WTC11 (cell line): ENCODE measurements at regions not wholly inside any gene's neighbourhood (a gene's known extent, or its start where the extent isn't known, plus 50 kb on each side); places are given as distances from the start of the nearest gene placed in this dataset.

Experiments
- ATAC-seq: fragments of 200-7000 bp; cut with Tn5 transposase; 2 replicates; pipeline ENCODE4 v1.10.0; 2021; ENCODE audit warnings: mild to moderate bottlenecking, moderate library complexity
- CTCF ChIA-PET: fragments of 300-600 bp; sonication (Branson Sonifier 250); formaldehyde crosslinking; loops from one replicate; lab custom pipeline; 2021; ENCODE audit warnings: antibody characterized with exemption; lab: Charles Lee
- POLR2A ChIA-PET: fragments of 350-600 bp; sonication (Branson Sonifier 250); formaldehyde crosslinking; loops from one replicate; lab custom pipeline; 2021; ENCODE audit warnings: antibody characterized with exemption; lab: Charles Lee
- DNase-seq: peaks from one replicate; pipeline ENCODE4 v3.0.0; 2021; ENCODE audit warnings: low spot score
- H3K27ac Mint-ChIP-seq: 2 replicates; pipeline ENCODE4 v1.8.0; 2021; ENCODE audit warnings: mixed read lengths
- H3K27me3 Mint-ChIP-seq: 2 replicates; pipeline ENCODE4 v1.8.0; 2021; ENCODE audit warnings: low read depth, mild to moderate bottlenecking, moderate library complexity, mixed read lengths
- H3K36me3 Mint-ChIP-seq: 2 replicates; pipeline ENCODE4 v1.8.0; 2021; ENCODE audit warnings: mixed read lengths
- H3K4me1 Mint-ChIP-seq: 2 replicates; pipeline ENCODE4 v1.8.0; 2022; ENCODE audit warnings: mixed read lengths
- H3K4me3 Mint-ChIP-seq: 2 replicates; pipeline ENCODE4 v1.8.0; 2021; ENCODE audit warnings: mild to moderate bottlenecking, moderate library complexity, mixed read lengths
- H3K9me3 Mint-ChIP-seq: 2 replicates; pipeline ENCODE4 v1.8.0; 2021; ENCODE audit warnings: mixed read lengths
- CREB1 ChIP-seq: sonication (generic); formaldehyde crosslinking; IDR thresholded peaks from 2 replicates; pipeline ENCODE4 v1.8.0; 2023; ENCODE audit warnings: mild to moderate bottlenecking, missing genetic modification reagents
- EMX1 ChIP-seq: fragments of 250-450 bp; sonication (Bioruptor Pico); IDR thresholded peaks from 2 replicates; pipeline ENCODE4 v1.8.0; 2021; ENCODE audit warnings: mild to moderate bottlenecking
- MXD4 ChIP-seq: fragments of 250-450 bp; sonication (Bioruptor Pico); IDR thresholded peaks from 2 replicates; pipeline ENCODE4 v1.8.0; 2021; ENCODE audit warnings: mild to moderate bottlenecking, moderate library complexity, borderline replicate concordance
- SP1 ChIP-seq: sonication (generic); formaldehyde crosslinking; conservative IDR thresholded peaks from 2 replicates; pipeline ENCODE4 v1.8.1; 2022; ENCODE audit warnings: missing genetic modification reagents
- ZNF423 ChIP-seq: fragments of 250-450 bp; sonication (Bioruptor Pico); IDR thresholded peaks from 2 replicates; pipeline ENCODE4 v2.1.2; 2022; ENCODE audit warnings: mild to moderate bottlenecking, moderate library complexity
- TF ChIP-seq, protein P1 (sequence below): sonication (generic); formaldehyde crosslinking; IDR thresholded peaks from 2 replicates; pipeline ENCODE4 v1.8.0; 2022; ENCODE audit warnings: mild to moderate bottlenecking, missing genetic modification reagents
- TF ChIP-seq, protein P2 (sequence below): fragments of 250-450 bp; sonication (Bioruptor Pico); IDR thresholded peaks from 2 replicates; pipeline ENCODE4 v1.9.0; 2021; ENCODE audit warnings: mild to moderate bottlenecking
- TF ChIP-seq, protein P3 (sequence below): sonication (generic); formaldehyde crosslinking; IDR thresholded peaks from 2 replicates; pipeline ENCODE4 v1.8.0; 2022; ENCODE audit warnings: missing genetic modification reagents
- TF ChIP-seq, protein P4 (sequence below): sonication (generic); formaldehyde crosslinking; IDR thresholded peaks from 2 replicates; pipeline ENCODE4 v1.8.1; 2022; ENCODE audit warnings: low read depth, mild to moderate bottlenecking, moderate library complexity, missing genetic modification reagents, borderline replicate concordance
- TF ChIP-seq, protein P5 (sequence below): sonication (generic); formaldehyde crosslinking; IDR thresholded peaks from 2 replicates; pipeline ENCODE4 v1.8.0; 2023; ENCODE audit warnings: missing genetic modification reagents, mild to moderate bottlenecking, borderline replicate concordance

DNA sequence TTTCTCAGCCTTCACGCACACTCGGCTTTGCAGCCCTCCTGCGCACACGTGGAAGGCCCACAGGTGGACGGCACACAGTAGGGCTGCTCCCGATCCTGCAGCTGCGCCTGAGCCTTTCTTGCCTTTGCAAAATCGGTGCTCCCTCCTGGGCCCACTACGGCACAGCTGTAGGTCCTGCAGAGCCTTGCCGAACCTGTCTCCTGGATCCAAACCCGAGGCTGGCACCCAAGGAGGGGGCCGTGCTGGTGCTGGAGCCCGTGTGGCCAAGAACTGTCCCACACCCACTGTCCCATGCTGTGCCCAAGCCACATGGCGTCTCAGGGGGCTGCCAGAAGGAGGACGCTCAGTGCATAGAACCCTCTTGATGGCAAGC, 227.4 kb downstream of the TTLL2 start:
- Mint-ChIP-seq H3K9me3 (peaks cover 21% of the 10 kb centered on the region), H3K27me3 (no peaks in the 10 kb centered on the region), H3K27ac (no peak overlapping the region), H3K4me1 (peaks cover 6% of the 10 kb centered on the region), H3K36me3 (peaks cover 8% of the 10 kb centered on the region), H3K4me3 (no peak overlapping the region)
- DNase-seq (no peak), ATAC-seq (no peak)
- ChIA-PET POLR2A (no interaction called here), CTCF (no interaction called here)
- TF ChIP-seq MXD4 (no peak), EMX1 (CRISPR knock-in tag) (no peak), ZNF423 (no peak), CREB1 (no peak), SP1 (CRISPR knock-in tag) (no peak)
- TF ChIP-seq, protein P1, sequence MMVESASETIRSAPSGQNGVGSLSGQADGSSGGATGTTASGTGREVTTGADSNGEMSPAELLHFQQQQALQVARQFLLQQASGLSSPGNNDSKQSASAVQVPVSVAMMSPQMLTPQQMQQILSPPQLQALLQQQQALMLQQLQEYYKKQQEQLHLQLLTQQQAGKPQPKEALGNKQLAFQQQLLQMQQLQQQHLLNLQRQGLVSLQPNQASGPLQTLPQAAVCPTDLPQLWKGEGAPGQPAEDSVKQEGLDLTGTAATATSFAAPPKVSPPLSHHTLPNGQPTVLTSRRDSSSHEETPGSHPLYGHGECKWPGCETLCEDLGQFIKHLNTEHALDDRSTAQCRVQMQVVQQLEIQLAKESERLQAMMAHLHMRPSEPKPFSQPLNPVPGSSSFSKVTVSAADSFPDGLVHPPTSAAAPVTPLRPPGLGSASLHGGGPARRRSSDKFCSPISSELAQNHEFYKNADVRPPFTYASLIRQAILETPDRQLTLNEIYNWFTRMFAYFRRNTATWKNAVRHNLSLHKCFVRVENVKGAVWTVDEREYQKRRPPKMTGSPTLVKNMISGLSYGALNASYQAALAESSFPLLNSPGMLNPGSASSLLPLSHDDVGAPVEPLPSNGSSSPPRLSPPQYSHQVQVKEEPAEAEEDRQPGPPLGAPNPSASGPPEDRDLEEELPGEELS, result no peak
- TF ChIP-seq, protein P2, sequence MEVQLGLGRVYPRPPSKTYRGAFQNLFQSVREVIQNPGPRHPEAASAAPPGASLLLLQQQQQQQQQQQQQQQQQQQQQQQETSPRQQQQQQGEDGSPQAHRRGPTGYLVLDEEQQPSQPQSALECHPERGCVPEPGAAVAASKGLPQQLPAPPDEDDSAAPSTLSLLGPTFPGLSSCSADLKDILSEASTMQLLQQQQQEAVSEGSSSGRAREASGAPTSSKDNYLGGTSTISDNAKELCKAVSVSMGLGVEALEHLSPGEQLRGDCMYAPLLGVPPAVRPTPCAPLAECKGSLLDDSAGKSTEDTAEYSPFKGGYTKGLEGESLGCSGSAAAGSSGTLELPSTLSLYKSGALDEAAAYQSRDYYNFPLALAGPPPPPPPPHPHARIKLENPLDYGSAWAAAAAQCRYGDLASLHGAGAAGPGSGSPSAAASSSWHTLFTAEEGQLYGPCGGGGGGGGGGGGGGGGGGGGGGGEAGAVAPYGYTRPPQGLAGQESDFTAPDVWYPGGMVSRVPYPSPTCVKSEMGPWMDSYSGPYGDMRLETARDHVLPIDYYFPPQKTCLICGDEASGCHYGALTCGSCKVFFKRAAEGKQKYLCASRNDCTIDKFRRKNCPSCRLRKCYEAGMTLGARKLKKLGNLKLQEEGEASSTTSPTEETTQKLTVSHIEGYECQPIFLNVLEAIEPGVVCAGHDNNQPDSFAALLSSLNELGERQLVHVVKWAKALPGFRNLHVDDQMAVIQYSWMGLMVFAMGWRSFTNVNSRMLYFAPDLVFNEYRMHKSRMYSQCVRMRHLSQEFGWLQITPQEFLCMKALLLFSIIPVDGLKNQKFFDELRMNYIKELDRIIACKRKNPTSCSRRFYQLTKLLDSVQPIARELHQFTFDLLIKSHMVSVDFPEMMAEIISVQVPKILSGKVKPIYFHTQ (CRISPR knock-in tag), result no peak
- TF ChIP-seq, protein P3, sequence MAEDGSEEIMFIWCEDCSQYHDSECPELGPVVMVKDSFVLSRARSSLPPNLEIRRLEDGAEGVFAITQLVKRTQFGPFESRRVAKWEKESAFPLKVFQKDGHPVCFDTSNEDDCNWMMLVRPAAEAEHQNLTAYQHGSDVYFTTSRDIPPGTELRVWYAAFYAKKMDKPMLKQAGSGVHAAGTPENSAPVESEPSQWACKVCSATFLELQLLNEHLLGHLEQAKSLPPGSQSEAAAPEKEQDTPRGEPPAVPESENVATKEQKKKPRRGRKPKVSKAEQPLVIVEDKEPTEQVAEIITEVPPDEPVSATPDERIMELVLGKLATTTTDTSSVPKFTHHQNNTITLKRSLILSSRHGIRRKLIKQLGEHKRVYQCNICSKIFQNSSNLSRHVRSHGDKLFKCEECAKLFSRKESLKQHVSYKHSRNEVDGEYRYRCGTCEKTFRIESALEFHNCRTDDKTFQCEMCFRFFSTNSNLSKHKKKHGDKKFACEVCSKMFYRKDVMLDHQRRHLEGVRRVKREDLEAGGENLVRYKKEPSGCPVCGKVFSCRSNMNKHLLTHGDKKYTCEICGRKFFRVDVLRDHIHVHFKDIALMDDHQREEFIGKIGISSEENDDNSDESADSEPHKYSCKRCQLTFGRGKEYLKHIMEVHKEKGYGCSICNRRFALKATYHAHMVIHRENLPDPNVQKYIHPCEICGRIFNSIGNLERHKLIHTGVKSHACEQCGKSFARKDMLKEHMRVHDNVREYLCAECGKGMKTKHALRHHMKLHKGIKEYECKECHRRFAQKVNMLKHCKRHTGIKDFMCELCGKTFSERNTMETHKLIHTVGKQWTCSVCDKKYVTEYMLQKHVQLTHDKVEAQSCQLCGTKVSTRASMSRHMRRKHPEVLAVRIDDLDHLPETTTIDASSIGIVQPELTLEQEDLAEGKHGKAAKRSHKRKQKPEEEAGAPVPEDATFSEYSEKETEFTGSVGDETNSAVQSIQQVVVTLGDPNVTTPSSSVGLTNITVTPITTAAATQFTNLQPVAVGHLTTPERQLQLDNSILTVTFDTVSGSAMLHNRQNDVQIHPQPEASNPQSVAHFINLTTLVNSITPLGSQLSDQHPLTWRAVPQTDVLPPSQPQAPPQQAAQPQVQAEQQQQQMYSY (CRISPR knock-in tag), result no peak
- TF ChIP-seq, protein P4, sequence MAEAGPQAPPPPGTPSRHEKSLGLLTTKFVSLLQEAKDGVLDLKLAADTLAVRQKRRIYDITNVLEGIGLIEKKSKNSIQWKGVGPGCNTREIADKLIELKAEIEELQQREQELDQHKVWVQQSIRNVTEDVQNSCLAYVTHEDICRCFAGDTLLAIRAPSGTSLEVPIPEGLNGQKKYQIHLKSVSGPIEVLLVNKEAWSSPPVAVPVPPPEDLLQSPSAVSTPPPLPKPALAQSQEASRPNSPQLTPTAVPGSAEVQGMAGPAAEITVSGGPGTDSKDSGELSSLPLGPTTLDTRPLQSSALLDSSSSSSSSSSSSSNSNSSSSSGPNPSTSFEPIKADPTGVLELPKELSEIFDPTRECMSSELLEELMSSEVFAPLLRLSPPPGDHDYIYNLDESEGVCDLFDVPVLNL (CRISPR knock-in tag), result no peak
- TF ChIP-seq, protein P5, sequence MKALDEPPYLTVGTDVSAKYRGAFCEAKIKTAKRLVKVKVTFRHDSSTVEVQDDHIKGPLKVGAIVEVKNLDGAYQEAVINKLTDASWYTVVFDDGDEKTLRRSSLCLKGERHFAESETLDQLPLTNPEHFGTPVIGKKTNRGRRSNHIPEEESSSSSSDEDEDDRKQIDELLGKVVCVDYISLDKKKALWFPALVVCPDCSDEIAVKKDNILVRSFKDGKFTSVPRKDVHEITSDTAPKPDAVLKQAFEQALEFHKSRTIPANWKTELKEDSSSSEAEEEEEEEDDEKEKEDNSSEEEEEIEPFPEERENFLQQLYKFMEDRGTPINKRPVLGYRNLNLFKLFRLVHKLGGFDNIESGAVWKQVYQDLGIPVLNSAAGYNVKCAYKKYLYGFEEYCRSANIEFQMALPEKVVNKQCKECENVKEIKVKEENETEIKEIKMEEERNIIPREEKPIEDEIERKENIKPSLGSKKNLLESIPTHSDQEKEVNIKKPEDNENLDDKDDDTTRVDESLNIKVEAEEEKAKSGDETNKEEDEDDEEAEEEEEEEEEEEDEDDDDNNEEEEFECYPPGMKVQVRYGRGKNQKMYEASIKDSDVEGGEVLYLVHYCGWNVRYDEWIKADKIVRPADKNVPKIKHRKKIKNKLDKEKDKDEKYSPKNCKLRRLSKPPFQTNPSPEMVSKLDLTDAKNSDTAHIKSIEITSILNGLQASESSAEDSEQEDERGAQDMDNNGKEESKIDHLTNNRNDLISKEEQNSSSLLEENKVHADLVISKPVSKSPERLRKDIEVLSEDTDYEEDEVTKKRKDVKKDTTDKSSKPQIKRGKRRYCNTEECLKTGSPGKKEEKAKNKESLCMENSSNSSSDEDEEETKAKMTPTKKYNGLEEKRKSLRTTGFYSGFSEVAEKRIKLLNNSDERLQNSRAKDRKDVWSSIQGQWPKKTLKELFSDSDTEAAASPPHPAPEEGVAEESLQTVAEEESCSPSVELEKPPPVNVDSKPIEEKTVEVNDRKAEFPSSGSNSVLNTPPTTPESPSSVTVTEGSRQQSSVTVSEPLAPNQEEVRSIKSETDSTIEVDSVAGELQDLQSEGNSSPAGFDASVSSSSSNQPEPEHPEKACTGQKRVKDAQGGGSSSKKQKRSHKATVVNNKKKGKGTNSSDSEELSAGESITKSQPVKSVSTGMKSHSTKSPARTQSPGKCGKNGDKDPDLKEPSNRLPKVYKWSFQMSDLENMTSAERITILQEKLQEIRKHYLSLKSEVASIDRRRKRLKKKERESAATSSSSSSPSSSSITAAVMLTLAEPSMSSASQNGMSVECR (CRISPR knock-in tag), result no peak
